Non-pigmented ciliary epithelial cell (primary cell): ENCODE measurements at regions not wholly inside any gene's neighbourhood (a gene's known extent, or its start where the extent isn't known, plus 50 kb on each side); places are given as distances from the start of the nearest gene placed in this dataset.
"Not testable (repeated sequence)": the region's sequence is repeated elsewhere in the genome, so short reads cannot be mapped to it uniquely, and the experiment has no call there.

Source experiments
- DNase-seq: peaks from one replicate; pipeline ENCODE4 v3.0.0-alpha.2; 2010; ENCODE audit warnings: low read depth

DNA sequence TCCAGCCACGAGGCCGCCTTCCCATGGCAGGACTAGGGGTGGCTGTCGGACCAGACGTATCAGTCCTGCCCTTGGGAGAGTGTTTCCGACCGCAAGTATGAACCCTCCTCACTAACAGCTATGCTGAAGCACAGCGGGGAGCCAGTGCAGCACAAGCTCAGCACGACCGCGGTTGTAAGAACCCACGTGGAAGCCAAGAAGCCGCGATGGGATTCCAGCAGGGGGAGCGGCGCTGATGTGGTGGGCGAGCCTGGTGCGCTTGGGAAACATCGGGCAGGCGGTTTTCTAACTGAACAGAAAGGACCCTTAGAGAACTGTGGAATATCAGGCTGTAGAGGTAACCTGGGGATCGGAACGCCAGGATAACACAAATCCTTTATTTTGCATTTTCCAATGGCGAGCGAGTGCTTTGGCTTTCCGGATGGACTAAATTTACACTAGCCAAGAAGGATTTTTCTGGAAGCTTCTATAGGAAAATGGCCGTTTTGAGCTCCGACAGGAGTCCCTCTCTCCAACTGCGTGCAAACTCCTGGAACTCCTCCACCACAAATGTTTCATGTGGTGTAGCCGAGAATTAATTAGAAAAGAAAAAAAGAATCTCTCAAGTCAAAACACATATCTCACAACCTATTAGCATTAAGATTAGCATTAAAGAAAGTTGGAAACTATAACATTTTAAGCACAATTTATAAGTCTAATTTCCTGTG, 132.0 kb upstream of the MYCN start:
- DNase-seq, result peak; percentile 43

DNA sequence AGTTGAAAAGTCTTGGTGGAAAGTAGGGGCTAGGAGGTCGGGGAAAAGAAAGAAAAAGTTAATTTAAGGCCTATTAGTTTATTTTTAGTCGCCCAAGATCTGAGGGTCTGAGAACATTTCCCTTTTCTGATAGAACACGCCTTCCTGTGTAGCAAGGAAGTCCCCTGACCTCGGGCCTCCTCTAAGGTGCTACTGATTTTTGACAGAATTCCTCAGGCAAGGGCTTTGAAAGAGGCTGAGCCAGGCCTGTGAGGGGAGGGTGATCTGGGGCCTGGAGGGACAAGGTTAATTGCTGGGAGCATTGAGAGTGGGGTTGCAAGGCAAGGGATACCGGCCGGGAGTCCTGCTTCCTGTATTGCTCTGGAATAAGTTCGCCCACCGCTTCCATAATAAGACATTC, 131.4 kb upstream of the MYCN start:
- no peak for DNase-seq

DNA sequence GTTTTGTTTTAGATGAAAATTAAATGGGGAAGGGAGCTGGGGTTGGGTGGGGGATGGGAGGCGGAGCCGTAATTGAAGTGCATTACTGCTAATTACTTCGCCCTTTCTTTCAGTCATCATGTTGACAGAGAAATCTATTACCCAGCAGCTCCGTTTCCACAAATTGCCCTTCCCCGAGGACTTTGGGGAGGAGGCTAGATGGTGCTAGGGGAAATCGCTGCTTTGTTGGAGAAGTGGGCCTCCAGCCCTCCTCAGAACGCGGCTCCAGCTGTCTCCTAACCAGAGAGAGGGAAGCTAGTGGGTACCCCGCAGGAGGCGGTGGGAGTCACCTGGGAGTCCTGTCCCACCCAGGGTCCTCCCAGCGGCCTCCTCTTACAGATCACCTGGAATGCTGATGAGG, 130.9 kb upstream of the MYCN start:
- DNase-seq, result no peak

DNA sequence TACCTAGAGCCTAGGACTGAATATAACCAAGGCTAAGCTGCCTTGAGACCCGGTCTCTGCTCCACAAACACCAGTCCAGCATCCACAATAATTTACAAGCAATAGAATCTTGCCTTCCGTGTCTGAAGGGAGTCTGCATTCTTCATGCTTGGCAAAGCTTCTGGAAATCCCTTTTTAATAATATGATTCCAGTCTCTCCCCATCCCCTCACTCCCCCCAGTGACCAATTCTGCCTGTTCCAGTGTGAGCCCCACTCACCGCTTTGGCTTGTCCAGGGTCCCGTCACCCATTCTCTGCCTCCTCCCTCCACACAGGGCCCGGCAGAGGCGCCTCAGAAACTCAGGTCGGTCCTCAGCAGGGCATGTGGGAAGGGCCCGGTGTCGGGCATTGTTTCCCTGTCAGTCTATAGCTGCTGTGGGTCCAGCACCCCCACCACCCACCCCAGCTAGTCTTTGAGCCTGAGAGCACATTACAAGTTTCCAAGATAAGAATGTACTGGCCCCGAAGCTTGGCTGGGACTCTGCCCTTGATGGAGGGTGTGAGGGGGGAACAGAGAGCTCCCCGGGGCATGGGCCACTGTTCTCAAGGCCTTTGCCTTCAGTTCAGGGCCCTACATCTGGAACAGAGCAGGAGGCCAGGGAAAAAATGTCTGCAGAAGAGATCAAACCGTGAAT, 129.7 kb upstream of the MYCN start:
- no peak for DNase-seq

DNA sequence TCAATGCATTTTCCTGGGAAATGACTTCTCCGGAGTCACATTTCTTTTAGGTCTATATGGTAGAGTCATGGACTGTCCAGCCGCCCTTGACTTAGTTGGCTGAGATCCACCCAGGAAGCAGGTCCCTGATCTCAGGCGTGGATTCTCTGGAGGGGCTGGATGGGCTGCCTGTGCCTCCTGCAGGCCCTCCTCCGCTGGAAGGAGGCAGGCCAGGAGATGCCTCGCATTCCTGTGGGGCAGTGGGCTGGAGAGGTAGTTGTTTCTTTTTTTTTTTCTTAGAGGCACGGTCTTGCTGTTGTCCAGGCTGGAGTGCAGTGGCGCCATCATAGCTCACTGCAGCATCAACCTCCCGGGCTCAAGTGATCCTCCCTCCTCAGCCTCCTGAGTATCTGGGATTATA, 129.0 kb upstream of the MYCN start:
- no peak for DNase-seq

DNA sequence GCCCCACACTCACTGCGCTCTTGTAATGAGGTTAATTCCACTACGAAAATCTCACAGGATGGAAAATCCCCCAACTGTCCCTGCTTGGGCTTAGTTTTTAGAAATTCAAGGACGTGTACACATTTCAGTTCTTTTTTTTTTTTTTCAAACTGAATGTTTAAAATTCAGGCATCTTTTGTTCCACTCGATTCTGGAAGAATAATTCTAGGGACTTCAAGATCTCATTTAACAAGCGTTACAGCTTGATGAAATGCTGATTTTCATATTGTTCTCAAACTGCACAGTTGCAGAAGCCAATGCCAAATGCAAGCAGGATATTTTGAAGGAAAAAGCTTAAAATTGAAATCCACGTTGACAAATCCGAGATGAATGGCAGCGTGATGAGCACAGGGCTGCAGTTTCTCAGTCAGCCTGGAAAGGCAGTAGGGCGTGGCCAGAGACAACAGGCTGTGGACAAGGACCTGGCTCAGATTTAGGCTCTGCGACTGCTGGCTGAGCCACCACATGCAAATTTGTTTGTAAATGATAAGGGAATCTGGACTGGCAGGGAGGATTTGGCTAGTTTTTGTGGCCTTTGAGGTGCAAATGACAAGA, 128.1 kb upstream of the MYCN start:
- DNase-seq, result no peak

DNA sequence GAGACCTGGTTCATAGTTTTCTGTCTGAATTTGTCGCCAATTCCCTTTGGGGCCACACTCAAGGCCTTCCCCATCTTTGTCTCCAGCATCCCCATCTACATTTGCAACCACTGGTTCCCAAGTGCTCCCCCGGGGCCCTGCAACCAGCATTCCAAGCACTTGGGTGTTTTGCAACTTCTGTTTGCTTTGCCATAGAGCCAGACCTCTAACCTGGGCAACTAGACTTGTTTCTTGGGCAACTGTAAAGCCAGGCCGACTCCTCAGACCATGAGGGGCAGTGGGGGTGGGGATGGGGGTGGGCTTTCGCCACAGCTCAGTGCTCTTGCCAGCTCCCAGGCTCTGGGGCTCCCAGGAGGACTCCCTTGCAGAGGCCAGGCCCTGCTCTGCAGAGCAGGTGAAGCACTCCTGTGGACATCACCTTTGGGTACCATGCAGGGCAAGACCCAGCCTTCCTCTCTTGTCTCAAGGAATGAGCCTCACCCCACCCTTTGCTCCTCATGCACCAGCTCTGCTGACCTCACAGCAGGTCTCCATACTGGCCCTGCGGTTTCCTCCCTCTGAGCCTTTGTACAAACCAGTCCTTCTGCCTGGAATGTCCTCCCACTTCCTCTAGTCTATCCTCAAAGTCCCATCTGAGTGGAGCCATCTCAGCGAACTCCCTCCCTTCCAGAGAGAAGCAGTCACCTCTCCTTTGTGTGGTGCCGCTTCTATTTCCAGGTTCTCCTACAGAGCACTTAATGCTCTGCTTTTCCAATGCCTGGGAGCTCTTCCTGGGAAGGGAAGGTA, 126.7 kb upstream of the MYCN start:
- no peak for DNase-seq

DNA sequence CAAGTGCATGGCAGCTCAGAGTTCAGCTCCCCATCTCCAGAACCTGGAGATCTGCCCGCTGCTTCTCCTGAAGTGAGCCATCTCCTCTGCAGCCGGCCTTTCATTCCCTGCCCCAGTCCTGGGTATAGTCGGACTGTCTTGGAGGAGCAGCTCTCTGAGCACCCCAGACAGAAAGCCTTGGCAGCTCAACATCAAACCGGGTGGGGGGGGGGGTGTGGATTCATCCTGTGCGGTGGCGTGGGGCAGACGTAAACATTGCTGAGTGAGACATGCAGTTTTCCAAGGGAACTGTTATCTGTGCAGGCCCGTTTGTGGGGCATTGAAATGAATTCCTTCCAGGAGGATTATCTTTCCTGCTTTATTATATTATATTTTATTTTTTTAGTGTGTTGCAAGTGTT, 125.9 kb upstream of the MYCN start:
- no peak for DNase-seq

DNA sequence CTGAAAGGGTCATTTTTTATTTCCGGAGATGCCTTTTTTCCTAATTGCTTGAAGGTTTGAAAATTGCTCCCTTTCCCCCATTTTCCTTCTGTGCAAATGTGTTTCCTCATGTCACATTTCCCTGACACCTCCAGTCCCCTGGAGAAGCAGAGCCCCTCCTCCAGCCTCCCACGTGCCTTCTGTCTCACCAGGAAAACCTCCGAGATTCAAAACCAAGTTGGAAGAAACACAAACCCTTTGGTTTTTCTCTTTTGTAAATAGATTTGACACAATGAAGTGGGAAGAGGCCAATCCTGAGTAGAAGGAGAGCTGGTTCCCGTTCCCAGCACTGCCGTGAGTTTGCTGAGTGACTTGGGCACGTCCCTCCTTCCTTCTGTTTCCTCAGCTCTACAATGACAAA, 125.4 kb upstream of the MYCN start:
- DNase-seq, result no peak

DNA sequence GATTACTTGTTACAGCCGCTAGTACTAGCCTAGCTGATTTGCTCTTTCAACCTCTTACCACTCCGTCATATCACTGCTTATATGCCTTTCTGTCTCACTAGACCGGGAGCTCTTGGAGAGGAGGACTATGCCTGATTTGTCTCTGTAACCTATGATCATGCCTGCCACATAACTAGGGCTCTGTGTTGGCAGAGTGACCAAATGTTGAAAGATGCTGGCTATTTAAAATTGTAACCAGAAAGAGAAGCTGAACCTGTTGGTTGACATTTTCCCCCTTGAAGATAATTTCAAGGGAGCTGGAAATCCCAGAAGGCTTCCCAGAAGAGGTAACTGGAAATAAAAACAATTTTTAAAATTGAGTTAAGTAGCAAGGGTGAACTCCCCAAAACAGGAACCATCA, 124.1 kb upstream of the MYCN start:
- no peak for DNase-seq

DNA sequence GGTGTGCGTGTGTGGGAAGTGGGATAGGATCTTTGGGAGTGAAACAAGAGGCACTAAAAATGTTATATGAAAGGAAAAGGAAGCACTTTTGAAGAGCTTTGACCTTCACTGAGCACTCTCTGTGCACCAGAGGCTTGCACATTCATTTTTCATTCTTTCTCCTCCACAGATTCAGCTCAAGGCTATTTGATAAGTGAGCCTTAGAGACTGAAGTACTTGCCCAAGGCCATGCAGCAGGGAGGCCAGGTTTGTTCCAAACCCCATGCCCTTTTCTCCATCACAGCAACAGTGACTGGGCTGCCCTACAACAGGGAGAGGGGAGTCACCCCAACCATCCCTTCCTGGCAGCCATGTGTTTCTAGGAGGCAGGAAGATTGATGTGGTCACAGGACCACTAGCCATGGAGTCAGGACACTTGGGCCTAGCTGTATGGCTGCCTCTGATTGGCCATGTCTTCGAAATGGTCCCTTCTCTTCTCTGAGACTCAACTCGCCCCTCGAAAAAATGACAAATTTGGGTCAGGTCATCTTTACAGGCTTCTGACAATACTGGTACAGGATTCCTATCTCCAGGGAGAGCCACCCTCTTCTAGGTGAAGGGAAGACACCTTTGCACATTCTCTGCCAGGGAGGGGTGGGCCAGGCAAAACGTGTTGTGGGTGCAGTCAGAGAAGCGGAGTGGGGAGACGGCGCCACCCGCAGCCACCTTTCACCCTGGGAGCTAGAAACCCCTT, 123.5 kb upstream of the MYCN start:
- DNase-seq, result no peak

DNA sequence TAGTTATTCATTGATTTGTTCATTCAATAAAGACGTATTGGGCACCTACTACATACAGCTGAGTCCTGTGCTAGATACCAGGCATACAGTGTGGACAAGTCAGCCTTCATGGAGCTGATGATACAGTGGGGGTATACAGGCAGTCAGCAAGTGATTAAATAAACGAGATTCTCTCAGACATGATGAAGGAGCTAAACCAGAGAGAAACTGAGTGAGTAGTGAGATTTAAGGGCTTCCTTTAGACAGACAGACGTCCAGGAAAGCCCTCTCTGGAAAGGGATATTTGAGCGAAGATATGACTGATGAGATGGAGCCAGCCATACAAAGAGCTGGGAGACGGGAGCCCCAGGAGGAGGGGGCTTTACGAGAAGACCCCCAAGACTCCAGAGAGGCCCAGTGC, 122.6 kb upstream of the MYCN start:
- no peak for DNase-seq

DNA sequence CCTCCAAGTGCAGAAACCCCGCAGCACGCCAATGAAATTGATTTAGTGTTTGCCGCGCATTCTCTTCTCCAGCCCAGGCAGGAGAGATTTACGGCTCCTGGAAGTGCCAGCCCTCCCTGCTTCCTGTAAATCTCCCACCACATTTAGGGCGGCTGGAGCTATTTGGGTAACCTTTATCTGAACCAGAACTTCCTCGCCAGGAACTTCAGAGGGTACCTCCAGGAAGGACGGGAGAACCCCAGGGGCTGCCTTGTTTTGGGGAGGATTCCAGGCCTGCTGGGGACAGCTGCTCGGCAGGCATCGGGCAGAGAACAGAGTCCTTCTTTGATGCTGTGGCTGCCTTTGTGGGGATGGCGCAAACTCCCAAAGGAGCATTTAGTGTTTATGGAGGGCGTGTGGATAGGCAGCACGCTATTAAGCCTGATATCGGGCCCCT, 122.0 kb upstream of the MYCN start:
- DNase-seq, result no peak

DNA sequence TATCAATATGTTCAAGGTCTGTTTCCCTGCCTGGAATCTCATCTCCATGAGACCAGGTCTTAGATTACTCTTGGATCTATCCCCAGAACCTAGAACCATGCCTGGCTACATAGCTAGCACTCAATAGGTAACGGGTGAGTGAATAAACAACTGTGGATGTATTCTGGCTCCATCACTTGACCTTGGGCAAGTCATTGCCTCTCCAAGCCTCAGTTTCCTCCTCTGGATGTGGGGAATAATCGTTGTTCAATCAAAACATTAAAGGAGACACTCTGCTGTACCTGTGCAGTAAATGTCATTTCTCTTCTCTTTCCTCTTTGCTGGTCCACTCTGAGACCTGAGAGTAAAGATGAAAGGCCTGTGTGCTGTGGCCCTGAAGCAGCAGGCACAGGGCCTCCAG, 121.5 kb upstream of the MYCN start:
- DNase-seq, result no peak

DNA sequence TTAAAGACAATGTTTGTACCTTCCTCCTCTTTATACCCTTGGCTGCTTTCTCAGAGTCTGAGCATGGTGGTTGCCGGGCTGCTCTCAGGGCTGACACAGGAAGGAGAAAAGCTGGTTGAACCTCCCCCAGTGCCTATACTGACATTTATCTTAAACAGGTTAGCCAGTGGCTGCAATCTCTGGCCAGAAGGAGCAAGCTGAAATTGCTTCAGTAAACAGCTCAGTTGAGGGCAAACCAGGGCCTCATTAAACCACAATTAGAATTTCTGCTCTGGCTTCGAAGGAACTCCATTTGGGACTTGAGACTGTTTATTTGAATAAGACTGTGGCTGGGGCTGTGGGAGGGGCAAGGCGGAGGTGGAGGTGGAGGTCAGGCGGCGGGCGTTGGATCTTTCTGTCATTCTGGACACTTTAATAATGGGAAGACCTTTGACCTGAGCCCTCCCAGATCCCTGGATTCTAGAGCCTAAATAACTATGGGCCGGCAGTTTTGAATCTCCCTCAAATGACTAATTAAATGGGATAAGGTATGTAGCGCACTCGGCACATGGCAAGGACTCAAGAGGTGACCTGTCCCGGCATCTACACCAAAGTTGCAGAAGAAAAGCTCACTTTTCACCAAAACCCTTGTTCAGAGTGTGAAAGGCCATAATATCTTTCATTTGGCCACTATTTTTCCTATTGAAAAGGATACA, 120.6 kb upstream of the MYCN start:
- no peak for DNase-seq

DNA sequence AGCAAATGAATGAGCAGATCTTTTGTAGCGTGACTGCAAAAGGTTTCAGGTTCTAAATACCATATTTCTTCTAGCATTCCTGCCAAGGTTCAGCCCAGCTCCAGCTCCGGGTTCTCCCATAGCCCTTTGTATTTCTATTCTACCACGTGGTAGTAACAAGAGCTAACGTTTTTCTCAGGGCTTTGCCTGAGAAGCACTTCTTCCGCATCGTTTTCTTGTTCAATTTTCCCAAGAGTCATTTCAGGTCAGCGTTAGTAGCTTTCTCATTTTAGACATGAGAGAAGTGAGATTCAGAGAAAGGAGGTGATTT, 120.1 kb upstream of the MYCN start:
- DNase-seq, result no peak

DNA sequence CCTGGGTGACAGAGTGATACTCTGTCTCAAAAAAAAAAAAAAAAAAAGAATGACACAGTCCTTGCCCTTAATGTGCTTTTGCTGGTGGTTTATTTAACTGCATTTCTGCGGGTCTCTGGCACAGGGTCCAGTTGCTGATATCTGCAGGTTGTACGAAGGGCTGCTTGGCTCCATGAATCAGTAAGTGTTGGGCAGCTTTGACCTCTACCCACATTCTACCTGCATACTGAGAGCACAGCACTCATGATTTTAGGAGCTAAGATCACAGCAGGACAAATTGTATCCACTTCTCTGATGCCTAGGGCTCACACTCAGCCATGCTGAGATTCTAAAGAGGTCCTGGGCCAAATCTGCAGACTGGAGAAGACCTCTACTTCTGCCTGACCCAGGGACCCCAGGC, 119.4 kb upstream of the MYCN start:
- DNase-seq, result no peak

DNA sequence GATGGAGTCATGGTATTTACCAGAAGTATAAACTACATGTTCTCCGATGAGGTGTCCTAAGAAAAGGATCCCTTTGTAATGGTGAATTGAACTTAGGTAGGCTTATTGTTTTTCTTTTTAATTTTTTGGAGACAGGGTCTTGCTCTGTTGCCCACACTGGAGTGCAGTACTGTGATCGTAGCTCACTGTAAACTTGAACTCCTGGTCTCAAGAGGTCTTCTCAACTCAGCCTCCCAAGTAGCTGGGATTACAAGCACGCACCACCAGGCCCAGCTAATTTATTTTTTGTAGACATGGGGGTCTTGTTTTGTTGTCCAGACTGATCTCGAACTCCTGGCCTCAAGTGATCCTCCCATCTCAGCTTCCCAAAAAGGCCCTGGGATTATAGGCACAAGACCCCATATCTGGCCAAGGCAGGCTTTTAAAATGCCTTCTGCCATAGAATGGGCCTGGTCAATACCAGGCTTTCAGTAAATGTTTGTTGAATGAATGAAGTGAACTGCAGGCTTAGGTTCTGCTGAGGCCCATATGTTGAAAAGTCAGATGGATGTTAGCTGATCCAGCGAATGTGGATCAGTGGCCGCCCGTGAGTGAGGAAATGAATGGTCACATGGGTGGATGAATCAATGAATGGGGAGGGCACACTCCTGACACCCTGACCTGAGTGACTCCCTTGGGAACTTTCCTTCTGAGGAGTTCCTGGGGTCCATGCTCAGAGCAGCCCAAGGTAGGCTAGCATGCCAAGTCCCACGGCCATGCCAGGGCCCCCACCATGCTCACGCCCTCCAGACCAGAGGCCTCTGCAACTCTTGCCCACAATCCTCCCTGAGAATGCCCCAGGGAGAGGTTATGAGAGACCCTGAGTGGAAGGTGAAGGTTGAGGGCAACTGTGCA, 118.0 kb upstream of the MYCN start:
- no peak for DNase-seq

DNA sequence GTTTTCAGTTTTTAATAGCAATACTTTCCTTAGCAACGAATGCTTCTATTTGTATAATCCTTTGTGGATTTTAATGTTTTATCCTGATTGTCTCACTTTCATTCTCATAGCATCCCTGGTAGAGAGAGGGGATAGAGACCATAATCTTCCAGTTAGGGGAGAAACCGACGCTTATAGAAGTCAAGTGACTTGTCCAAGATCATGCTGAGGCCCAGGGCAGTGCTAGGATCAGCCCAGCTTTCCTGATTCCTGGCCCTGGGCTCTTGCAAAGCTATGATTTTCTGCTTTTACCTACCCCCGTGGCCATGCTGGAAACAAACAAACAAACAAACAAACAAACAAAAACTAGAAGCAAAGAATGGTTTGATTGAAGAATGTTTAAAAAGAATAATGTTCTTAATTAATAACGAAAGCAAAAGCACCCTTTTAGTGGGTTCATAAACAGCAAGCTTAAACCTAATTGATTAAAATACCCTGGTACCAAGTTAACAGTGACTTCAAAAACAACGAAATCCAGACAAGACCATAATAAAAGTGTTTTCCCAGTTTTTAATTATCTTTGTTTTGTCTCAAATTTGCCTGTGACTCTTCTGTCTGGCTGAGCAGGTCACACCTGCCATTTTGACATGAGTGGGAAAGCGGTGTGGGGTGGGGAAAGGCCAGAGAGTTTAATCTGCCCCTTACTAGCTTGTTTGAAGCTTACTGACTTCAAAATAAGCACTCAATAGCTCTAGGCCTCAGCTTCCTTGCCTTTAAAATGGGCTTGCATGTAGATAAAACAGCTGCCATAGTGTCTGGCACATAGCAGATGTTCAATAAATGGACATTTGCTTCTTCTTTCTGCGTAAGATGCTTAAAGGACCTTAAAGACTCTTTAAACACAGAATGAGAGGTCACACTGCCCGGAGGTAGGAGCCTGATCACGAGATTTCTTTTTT, 116.6 kb upstream of the MYCN start:
- no peak for DNase-seq

DNA sequence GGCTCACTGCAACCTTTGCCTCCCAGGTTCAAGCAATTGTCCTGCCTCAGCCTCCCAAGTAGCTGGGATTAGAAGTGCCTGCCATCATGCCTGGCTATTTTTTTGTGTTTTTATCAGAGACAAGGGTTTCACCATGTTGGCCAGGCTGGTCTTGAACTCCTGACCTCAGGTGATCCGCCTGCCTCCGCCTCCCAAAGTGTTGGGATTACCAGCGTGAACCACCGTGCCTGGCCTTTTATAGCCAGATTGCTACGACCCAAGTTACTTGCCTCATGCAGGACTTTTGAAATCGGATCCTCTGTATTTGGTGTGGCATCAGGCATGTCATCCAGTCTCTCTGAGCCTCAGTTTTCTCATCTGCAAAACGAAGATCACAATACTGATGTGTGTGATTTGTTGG, 115.9 kb upstream of the MYCN start:
- not testable (repeated sequence) for DNase-seq
